GM21526 (cell line): ENCODE measurements at regions not wholly inside any gene's neighbourhood (a gene's known extent, or its start where the extent isn't known, plus 50 kb on each side); places are given as distances from the start of the nearest gene placed in this dataset.
A peak's percentile ranks its signal among the peaks of the same experiment; 100 is the strongest.
"Not testable (repeated sequence)": the region's sequence is repeated elsewhere in the genome, so short reads cannot be mapped to it uniquely, and the experiment has no call there.

Experiments used
- ATAC-seq: cut with Tn5 transposase; IDR thresholded peaks from one replicate; pipeline ENCODE4 v1.9.1; 2021; ENCODE audit warnings: moderate library complexity; ENCODE audit not compliant: unreplicated experiment, low FRiP score

GRCh38 chr2:142718576-142719155 is 158.8 kb upstream of the KYNU start:
- ATAC-seq: no peak

- ATAC-seq: no peak
Observed at GRCh38 chr2:142716463-142717242, 160.8 kb upstream of the KYNU start.

- peak; percentile 86 for ATAC-seq
Observed at GRCh38 chr2:142714600-142714999, 162.9 kb upstream of the KYNU start.

GRCh38 chr2:142710336-142710735 is 167.1 kb upstream of the KYNU start:
- ATAC-seq: no peak

GRCh38 chr2:142707318-142707717 is 170.1 kb upstream of the KYNU start:
- no peak for ATAC-seq

- not testable (repeated sequence) for ATAC-seq
Observed at GRCh38 chr2:142702397-142702796, 175.1 kb upstream of the KYNU start.

- not testable (repeated sequence) for ATAC-seq
Observed at GRCh38 chr2:142695350-142696257, 181.9 kb upstream of the KYNU start.

GRCh38 chr2:142694282-142694681 is 183.2 kb upstream of the KYNU start:
- no peak for ATAC-seq

GRCh38 chr2:142693171-142693950 is 184.1 kb upstream of the KYNU start:
- ATAC-seq: no peak

GRCh38 chr2:142688856-142689605 is 188.4 kb upstream of the KYNU start:
- ATAC-seq: no peak

- ATAC-seq: no peak
Observed at GRCh38 chr2:142687509-142687908, 190.0 kb upstream of the KYNU start.

- ATAC-seq: no peak
Observed at GRCh38 chr2:142687075-142687474, 190.4 kb upstream of the KYNU start.

GRCh38 chr2:142684667-142685066 is 192.8 kb upstream of the KYNU start:
- no peak for ATAC-seq

- ATAC-seq: no peak
Observed at GRCh38 chr2:142682528-142682927, 194.9 kb upstream of the KYNU start.

GRCh38 chr2:142681952-142682351 is 195.5 kb upstream of the KYNU start:
- no peak for ATAC-seq

GRCh38 chr2:142678164-142678563 is 199.3 kb upstream of the KYNU start:
- no peak for ATAC-seq

GRCh38 chr2:142675398-142675797 is 202.1 kb upstream of the KYNU start:
- ATAC-seq: no peak

- ATAC-seq: no peak
Observed at GRCh38 chr2:142673836-142674235, 203.6 kb upstream of the KYNU start.

GRCh38 chr2:142672698-142673097 is 204.8 kb upstream of the KYNU start:
- ATAC-seq: no peak

- ATAC-seq: no peak
Observed at GRCh38 chr2:142670362-142670761, 207.1 kb upstream of the KYNU start.
